WTC11 (cell line): ENCODE measurements at regions not wholly inside any gene's neighbourhood (a gene's known extent, or its start where the extent isn't known, plus 50 kb on each side); places are given as distances from the start of the nearest gene placed in this dataset.

Experiments
- ATAC-seq: fragments of 200-7000 bp; cut with Tn5 transposase; 2 replicates; pipeline ENCODE4 v1.10.0; 2021; ENCODE audit warnings: mild to moderate bottlenecking, moderate library complexity
- CTCF ChIA-PET: fragments of 300-600 bp; sonication (Branson Sonifier 250); formaldehyde crosslinking; loops from one replicate; lab custom pipeline; 2021; ENCODE audit warnings: antibody characterized with exemption; lab: Charles Lee
- POLR2A ChIA-PET: fragments of 350-600 bp; sonication (Branson Sonifier 250); formaldehyde crosslinking; loops from one replicate; lab custom pipeline; 2021; ENCODE audit warnings: antibody characterized with exemption; lab: Charles Lee
- DNase-seq: peaks from one replicate; pipeline ENCODE4 v3.0.0; 2021; ENCODE audit warnings: low spot score
- H3K27ac Mint-ChIP-seq: 2 replicates; pipeline ENCODE4 v1.8.0; 2021; ENCODE audit warnings: mixed read lengths
- H3K27me3 Mint-ChIP-seq: 2 replicates; pipeline ENCODE4 v1.8.0; 2021; ENCODE audit warnings: low read depth, mild to moderate bottlenecking, moderate library complexity, mixed read lengths
- H3K36me3 Mint-ChIP-seq: 2 replicates; pipeline ENCODE4 v1.8.0; 2021; ENCODE audit warnings: mixed read lengths
- H3K4me1 Mint-ChIP-seq: 2 replicates; pipeline ENCODE4 v1.8.0; 2022; ENCODE audit warnings: mixed read lengths
- H3K4me3 Mint-ChIP-seq: 2 replicates; pipeline ENCODE4 v1.8.0; 2021; ENCODE audit warnings: mild to moderate bottlenecking, moderate library complexity, mixed read lengths
- H3K9me3 Mint-ChIP-seq: 2 replicates; pipeline ENCODE4 v1.8.0; 2021; ENCODE audit warnings: mixed read lengths
- ESRRA ChIP-seq: sonication (generic); formaldehyde crosslinking; IDR thresholded peaks from 2 replicates; pipeline ENCODE4 v1.8.1; 2022; ENCODE audit warnings: mild to moderate bottlenecking, missing genetic modification reagents, borderline replicate concordance
- IRF2 ChIP-seq: sonication (generic); formaldehyde crosslinking; IDR thresholded peaks from 2 replicates; pipeline ENCODE4 v1.8.0; 2022; ENCODE audit warnings: low read depth, missing genetic modification reagents, borderline replicate concordance
- KAT7 ChIP-seq: sonication (generic); formaldehyde crosslinking; IDR thresholded peaks from 2 replicates; pipeline ENCODE4 v1.8.1; 2023; ENCODE audit warnings: missing genetic modification reagents, mild to moderate bottlenecking, borderline replicate concordance
- NR1H2 ChIP-seq: sonication (generic); formaldehyde crosslinking; IDR thresholded peaks from 2 replicates; pipeline ENCODE4 v1.9.0; 2021; ENCODE audit warnings: mild to moderate bottlenecking, moderate library complexity, missing genetic modification reagents
- NR2C2 ChIP-seq: sonication (generic); formaldehyde crosslinking; IDR thresholded peaks from 2 replicates; pipeline ENCODE4 v1.8.0; 2022; ENCODE audit warnings: mild to moderate bottlenecking, missing genetic modification reagents
- RORB ChIP-seq: fragments of 250-450 bp; sonication (Bioruptor Pico); IDR thresholded peaks from 2 replicates; pipeline ENCODE4 v1.9.0; 2021; ENCODE audit warnings: mild to moderate bottlenecking
- ZBTB21 ChIP-seq: sonication (generic); formaldehyde crosslinking; IDR thresholded peaks from 2 replicates; pipeline ENCODE4 v1.8.1; 2023; ENCODE audit warnings: mild to moderate bottlenecking, missing genetic modification reagents, borderline replicate concordance
- ZNF121 ChIP-seq: sonication (generic); formaldehyde crosslinking; IDR thresholded peaks from 2 replicates; pipeline ENCODE4 v1.8.0; 2023; ENCODE audit warnings: missing genetic modification reagents
- ZNF219 ChIP-seq: sonication (generic); formaldehyde crosslinking; IDR thresholded peaks from 2 replicates; pipeline ENCODE4 v1.8.0; 2023; ENCODE audit warnings: missing genetic modification reagents, mild to moderate bottlenecking, borderline replicate concordance
- ZNF232 ChIP-seq: sonication (generic); formaldehyde crosslinking; IDR thresholded peaks from 2 replicates; pipeline ENCODE4 v1.8.0; 2022; ENCODE audit warnings: mild to moderate bottlenecking, missing genetic modification reagents
- ZNF317 ChIP-seq: sonication (generic); formaldehyde crosslinking; IDR thresholded peaks from 2 replicates; pipeline ENCODE4 v1.8.1; 2023; ENCODE audit warnings: low read depth, mild to moderate bottlenecking, moderate library complexity, missing genetic modification reagents, borderline replicate concordance
- ZNF423 ChIP-seq: fragments of 250-450 bp; sonication (Bioruptor Pico); IDR thresholded peaks from 2 replicates; pipeline ENCODE4 v2.1.2; 2022; ENCODE audit warnings: mild to moderate bottlenecking, moderate library complexity
- TF ChIP-seq, protein P1 (sequence below): fragments of 250-450 bp; sonication (Bioruptor Pico); IDR thresholded peaks from 2 replicates; pipeline ENCODE4 v1.8.0; 2021; ENCODE audit warnings: mild to moderate bottlenecking
- TF ChIP-seq, protein P2 (sequence below): sonication (generic); formaldehyde crosslinking; IDR thresholded peaks from 2 replicates; pipeline ENCODE4 v1.8.0; 2022; ENCODE audit warnings: missing genetic modification reagents
- TF ChIP-seq, protein P3 (sequence below): sonication (generic); formaldehyde crosslinking; IDR thresholded peaks from 2 replicates; pipeline ENCODE4 v1.8.1; 2022; ENCODE audit warnings: mild to moderate bottlenecking, missing genetic modification reagents, moderate library complexity, borderline replicate concordance
- TF ChIP-seq, protein P4 (sequence below): sonication (generic); formaldehyde crosslinking; IDR thresholded peaks from 2 replicates; pipeline ENCODE4 v1.8.0; 2023; ENCODE audit warnings: missing genetic modification reagents, mild to moderate bottlenecking, borderline replicate concordance

DNA sequence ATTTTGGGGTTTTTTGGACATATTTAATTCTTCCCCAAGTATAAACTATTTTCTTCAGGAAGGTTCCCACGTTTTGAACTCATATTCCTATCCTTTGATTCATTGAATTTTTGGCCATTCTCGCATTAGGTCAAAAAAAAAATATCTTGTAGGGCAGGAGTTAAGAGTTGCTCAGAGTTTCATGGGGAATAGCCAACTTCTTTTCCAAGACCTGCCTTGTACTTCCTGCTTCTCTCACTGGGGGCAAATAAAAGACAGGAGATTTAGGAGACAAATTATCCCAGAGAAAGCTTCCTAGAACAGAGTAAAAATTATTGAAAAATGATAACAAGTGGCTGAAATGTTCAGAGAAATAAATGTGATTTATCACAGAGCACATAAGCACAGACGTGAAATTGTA, 55.2 kb upstream of the BCL11A start:
- ATAC-seq: no peak
- no peak for TF ChIP-seq RORB (CRISPR knock-in tag)
- no peak for TF ChIP-seq NR2C2 (CRISPR knock-in tag)
- TF ChIP-seq ZNF423 (CRISPR knock-in tag): no peak
- no peak for TF ChIP-seq ZBTB21 (CRISPR knock-in tag)
- TF ChIP-seq IRF2 (CRISPR knock-in tag): no peak
- no peak for TF ChIP-seq ZNF317 (CRISPR knock-in tag)
- no peak for TF ChIP-seq NR1H2 (CRISPR knock-in tag)
- no peak for TF ChIP-seq ZNF219 (CRISPR knock-in tag)
- TF ChIP-seq KAT7 (CRISPR knock-in tag): no peak
- no peak for TF ChIP-seq ZNF232 (CRISPR knock-in tag)
- TF ChIP-seq, protein P1, sequence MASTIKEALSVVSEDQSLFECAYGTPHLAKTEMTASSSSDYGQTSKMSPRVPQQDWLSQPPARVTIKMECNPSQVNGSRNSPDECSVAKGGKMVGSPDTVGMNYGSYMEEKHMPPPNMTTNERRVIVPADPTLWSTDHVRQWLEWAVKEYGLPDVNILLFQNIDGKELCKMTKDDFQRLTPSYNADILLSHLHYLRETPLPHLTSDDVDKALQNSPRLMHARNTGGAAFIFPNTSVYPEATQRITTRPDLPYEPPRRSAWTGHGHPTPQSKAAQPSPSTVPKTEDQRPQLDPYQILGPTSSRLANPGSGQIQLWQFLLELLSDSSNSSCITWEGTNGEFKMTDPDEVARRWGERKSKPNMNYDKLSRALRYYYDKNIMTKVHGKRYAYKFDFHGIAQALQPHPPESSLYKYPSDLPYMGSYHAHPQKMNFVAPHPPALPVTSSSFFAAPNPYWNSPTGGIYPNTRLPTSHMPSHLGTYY (CRISPR knock-in tag): no peak
- TF ChIP-seq, protein P2, sequence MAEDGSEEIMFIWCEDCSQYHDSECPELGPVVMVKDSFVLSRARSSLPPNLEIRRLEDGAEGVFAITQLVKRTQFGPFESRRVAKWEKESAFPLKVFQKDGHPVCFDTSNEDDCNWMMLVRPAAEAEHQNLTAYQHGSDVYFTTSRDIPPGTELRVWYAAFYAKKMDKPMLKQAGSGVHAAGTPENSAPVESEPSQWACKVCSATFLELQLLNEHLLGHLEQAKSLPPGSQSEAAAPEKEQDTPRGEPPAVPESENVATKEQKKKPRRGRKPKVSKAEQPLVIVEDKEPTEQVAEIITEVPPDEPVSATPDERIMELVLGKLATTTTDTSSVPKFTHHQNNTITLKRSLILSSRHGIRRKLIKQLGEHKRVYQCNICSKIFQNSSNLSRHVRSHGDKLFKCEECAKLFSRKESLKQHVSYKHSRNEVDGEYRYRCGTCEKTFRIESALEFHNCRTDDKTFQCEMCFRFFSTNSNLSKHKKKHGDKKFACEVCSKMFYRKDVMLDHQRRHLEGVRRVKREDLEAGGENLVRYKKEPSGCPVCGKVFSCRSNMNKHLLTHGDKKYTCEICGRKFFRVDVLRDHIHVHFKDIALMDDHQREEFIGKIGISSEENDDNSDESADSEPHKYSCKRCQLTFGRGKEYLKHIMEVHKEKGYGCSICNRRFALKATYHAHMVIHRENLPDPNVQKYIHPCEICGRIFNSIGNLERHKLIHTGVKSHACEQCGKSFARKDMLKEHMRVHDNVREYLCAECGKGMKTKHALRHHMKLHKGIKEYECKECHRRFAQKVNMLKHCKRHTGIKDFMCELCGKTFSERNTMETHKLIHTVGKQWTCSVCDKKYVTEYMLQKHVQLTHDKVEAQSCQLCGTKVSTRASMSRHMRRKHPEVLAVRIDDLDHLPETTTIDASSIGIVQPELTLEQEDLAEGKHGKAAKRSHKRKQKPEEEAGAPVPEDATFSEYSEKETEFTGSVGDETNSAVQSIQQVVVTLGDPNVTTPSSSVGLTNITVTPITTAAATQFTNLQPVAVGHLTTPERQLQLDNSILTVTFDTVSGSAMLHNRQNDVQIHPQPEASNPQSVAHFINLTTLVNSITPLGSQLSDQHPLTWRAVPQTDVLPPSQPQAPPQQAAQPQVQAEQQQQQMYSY (CRISPR knock-in tag): no peak
- TF ChIP-seq ESRRA (CRISPR knock-in tag): no peak
- TF ChIP-seq, protein P3, sequence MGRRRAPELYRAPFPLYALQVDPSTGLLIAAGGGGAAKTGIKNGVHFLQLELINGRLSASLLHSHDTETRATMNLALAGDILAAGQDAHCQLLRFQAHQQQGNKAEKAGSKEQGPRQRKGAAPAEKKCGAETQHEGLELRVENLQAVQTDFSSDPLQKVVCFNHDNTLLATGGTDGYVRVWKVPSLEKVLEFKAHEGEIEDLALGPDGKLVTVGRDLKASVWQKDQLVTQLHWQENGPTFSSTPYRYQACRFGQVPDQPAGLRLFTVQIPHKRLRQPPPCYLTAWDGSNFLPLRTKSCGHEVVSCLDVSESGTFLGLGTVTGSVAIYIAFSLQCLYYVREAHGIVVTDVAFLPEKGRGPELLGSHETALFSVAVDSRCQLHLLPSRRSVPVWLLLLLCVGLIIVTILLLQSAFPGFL (CRISPR knock-in tag): no peak
- TF ChIP-seq, protein P4, sequence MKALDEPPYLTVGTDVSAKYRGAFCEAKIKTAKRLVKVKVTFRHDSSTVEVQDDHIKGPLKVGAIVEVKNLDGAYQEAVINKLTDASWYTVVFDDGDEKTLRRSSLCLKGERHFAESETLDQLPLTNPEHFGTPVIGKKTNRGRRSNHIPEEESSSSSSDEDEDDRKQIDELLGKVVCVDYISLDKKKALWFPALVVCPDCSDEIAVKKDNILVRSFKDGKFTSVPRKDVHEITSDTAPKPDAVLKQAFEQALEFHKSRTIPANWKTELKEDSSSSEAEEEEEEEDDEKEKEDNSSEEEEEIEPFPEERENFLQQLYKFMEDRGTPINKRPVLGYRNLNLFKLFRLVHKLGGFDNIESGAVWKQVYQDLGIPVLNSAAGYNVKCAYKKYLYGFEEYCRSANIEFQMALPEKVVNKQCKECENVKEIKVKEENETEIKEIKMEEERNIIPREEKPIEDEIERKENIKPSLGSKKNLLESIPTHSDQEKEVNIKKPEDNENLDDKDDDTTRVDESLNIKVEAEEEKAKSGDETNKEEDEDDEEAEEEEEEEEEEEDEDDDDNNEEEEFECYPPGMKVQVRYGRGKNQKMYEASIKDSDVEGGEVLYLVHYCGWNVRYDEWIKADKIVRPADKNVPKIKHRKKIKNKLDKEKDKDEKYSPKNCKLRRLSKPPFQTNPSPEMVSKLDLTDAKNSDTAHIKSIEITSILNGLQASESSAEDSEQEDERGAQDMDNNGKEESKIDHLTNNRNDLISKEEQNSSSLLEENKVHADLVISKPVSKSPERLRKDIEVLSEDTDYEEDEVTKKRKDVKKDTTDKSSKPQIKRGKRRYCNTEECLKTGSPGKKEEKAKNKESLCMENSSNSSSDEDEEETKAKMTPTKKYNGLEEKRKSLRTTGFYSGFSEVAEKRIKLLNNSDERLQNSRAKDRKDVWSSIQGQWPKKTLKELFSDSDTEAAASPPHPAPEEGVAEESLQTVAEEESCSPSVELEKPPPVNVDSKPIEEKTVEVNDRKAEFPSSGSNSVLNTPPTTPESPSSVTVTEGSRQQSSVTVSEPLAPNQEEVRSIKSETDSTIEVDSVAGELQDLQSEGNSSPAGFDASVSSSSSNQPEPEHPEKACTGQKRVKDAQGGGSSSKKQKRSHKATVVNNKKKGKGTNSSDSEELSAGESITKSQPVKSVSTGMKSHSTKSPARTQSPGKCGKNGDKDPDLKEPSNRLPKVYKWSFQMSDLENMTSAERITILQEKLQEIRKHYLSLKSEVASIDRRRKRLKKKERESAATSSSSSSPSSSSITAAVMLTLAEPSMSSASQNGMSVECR (CRISPR knock-in tag): no peak
- no peak for TF ChIP-seq ZNF121
- TF ChIP-seq, all 79 proteins: peak for 0
- H3K4me3 Mint-ChIP-seq: no peak overlapping the region
- POLR2A ChIA-PET: no interaction called here
- no peak for DNase-seq
- peaks cover 9% of the 10 kb centered on the region for H3K4me1 Mint-ChIP-seq
- no peak overlapping the region for H3K27ac Mint-ChIP-seq
- H3K36me3 Mint-ChIP-seq: no peaks in the 10 kb centered on the region
- no peaks in the 10 kb centered on the region for H3K27me3 Mint-ChIP-seq
- peaks cover 4% of the 10 kb centered on the region; the same call in 1 of the 2 replicates for H3K9me3 Mint-ChIP-seq
- CTCF ChIA-PET: interaction anchor here (3.4 kb wide), 1 partner anchor 66 kb away, joined by 9 read pairs; no protein-coding TSS in a partner anchor
